ENCODE measurements at regions not wholly inside any gene's neighbourhood (a gene's known extent, or its start where the extent isn't known, plus 50 kb on each side); places are given as distances from the start of the nearest gene placed in this dataset.

- WGBS, 3 donors: 72 to 78% (median 76%) methylated on average over 6 of the region's 6 CpGs
- H3K27ac ChIP-seq: no peak overlapping the region
- DNase-seq (no peak), ATAC-seq (no peak)
- no peaks in the 10 kb centered on the region for H3K36me3 ChIP-seq (ENCODE audit: insufficient read depth in 1 of 2, low read depth in 1 of 2)
- no peaks in the 10 kb centered on the region for H3K4me1 ChIP-seq
- H3K4me3 ChIP-seq: no peak overlapping the region
- no peaks in the 10 kb centered on the region for H3K27me3 ChIP-seq (ENCODE audit: insufficient read depth in 3 of 3, low read length in 2 of 3)
- no peak for TF ChIP-seq CTCF (IDR thresholded peaks at IDR 0.05)
- intact Hi-C loops (cut with DNase I): no loop called here
- H3K9me3 ChIP-seq: no peaks in the 10 kb centered on the region
Observed at GRCh38 chr5:2869471-2869870, 118.0 kb upstream of the IRX2 start.

- no peaks in the 10 kb centered on the region for H3K27me3 ChIP-seq (ENCODE audit: insufficient read depth in 3 of 3, low read length in 2 of 3)
- DNase-seq: no peak
- TF ChIP-seq CTCF (IDR thresholded peaks at IDR 0.05): no peak
- no peaks in the 10 kb centered on the region for H3K36me3 ChIP-seq (ENCODE audit: insufficient read depth in 1 of 2, low read depth in 1 of 2)
- no peak overlapping the region for H3K4me3 ChIP-seq
- no peak overlapping the region for H3K27ac ChIP-seq
- H3K4me1 ChIP-seq: no peaks in the 10 kb centered on the region
- H3K9me3 ChIP-seq: no peaks in the 10 kb centered on the region
- 48 to 55% (median 52%) methylated on average over 14 of the region's 14 CpGs for WGBS, 3 donors
- intact Hi-C loops (cut with DNase I): no loop called here
- no peak for ATAC-seq
Observed at GRCh38 chr5:2867373-2867933, 116.0 kb upstream of the IRX2 start.

- DNase-seq: no peak
- Histone ChIP-seq H3K9me3 (no peaks in the 10 kb centered on the region), H3K27ac (no peak overlapping the region), H3K27me3 (ENCODE audit: insufficient read depth in 3 of 3, low read length in 2 of 3) (no peaks in the 10 kb centered on the region), H3K4me1 (no peaks in the 10 kb centered on the region), H3K4me3 (no peak overlapping the region), H3K36me3 (ENCODE audit: insufficient read depth in 1 of 2, low read depth in 1 of 2) (no peaks in the 10 kb centered on the region)
- no peak for TF ChIP-seq CTCF (IDR thresholded peaks at IDR 0.05)
- intact Hi-C loops (cut with DNase I): no loop called here
- WGBS, 3 donors: 42 to 59% (median 47%) methylated on average over 27 of the region's 27 CpGs
- no peak for ATAC-seq
Observed at GRCh38 chr5:2866662-2867372, 115.3 kb upstream of the IRX2 start.

GRCh38 chr5:2865856-2866255, 114.4 kb upstream of the IRX2 start:
- ATAC-seq (no peak), DNase-seq (no peak)
- Histone ChIP-seq H3K27me3 (ENCODE audit: insufficient read depth in 3 of 3, low read length in 2 of 3) (no peaks in the 10 kb centered on the region), H3K36me3 (ENCODE audit: insufficient read depth in 1 of 2, low read depth in 1 of 2) (no peaks in the 10 kb centered on the region), H3K4me3 (no peak overlapping the region), H3K27ac (no peak overlapping the region), H3K4me1 (no peaks in the 10 kb centered on the region), H3K9me3 (no peaks in the 10 kb centered on the region)
- TF ChIP-seq CTCF (IDR thresholded peaks at IDR 0.05): no peak
- intact Hi-C loops (cut with DNase I): no loop called here
- 89 to 92% (median 91%) methylated on average over 12 of the region's 12 CpGs for WGBS, 3 donors

Data from psoas muscle (tissue), 7 donors.